ENCODE measurements at regions not wholly inside any gene's neighbourhood (a gene's known extent, or its start where the extent isn't known, plus 50 kb on each side); places are given as distances from the start of the nearest gene placed in this dataset.

- Histone ChIP-seq H2BK5ac (ENCODE audit: low read length) (no peak overlapping the region), H3K27ac (ENCODE audit: low read depth, low read length) (no peak overlapping the region), H3K9ac (ENCODE audit: low read length) (no peak overlapping the region), H3K4me3 (ENCODE audit: low read length) (no peak overlapping the region), H4K8ac (ENCODE audit: low read depth, low read length) (no peak overlapping the region), H3K4me1 (ENCODE audit: control insufficient read depth, low read depth, low read length) (no peaks in the 10 kb centered on the region), H4K5ac (ENCODE audit: low read length) (no peak overlapping the region), H3K4me2 (ENCODE audit: low read length) (no peak overlapping the region), H3K79me1 (ENCODE audit: low read length) (no peaks in the 10 kb centered on the region), H3K79me2 (ENCODE audit: control insufficient read depth, insufficient read depth, low read length) (no peaks in the 10 kb centered on the region), H3K56ac (ENCODE audit: low read length) (no peak overlapping the region), H3K36me3 (ENCODE audit: control insufficient read depth, insufficient read depth, low read length) (no peaks in the 10 kb centered on the region), H3K23ac (ENCODE audit: low read length) (no peak overlapping the region), H3K27me3 (ENCODE audit: insufficient read depth, low read length, poor library complexity) (no peaks in the 10 kb centered on the region), H2AK5ac (ENCODE audit: low read length) (no peak overlapping the region), H2BK120ac (ENCODE audit: low read depth, low read length) (no peak overlapping the region), H2BK15ac (replicated peaks; ENCODE audit: low read depth) (no peak overlapping the region), H3K18ac (ENCODE audit: low read length) (no peak overlapping the region), H3K4ac (ENCODE audit: low read depth, low read length) (no peak overlapping the region)
- DNase-seq: no peak
- whole genome bisulfite sequencing (ENCODE audit: extremely low coverage, insufficient coverage, low lambda C conversion rate): no CpG with 5 or more reads among the region's 3 CpGs
Measured at GRCh38 chr7:153584132-153584531, 468.1 kb upstream of the DPP6 start.

GRCh38 chr7:153588586-153588985 is 463.6 kb upstream of the DPP6 start:
- Histone ChIP-seq H2BK5ac (ENCODE audit: low read length) (no peak overlapping the region), H3K56ac (ENCODE audit: low read length) (no peak overlapping the region), H3K9ac (ENCODE audit: low read length) (no peak overlapping the region), H3K27me3 (ENCODE audit: insufficient read depth, low read length, poor library complexity) (no peaks in the 10 kb centered on the region), H3K36me3 (ENCODE audit: control insufficient read depth, insufficient read depth, low read length) (no peaks in the 10 kb centered on the region), H3K18ac (ENCODE audit: low read length) (no peak overlapping the region), H4K5ac (ENCODE audit: low read length) (no peak overlapping the region), H2AK5ac (ENCODE audit: low read length) (no peak overlapping the region), H3K27ac (ENCODE audit: low read depth, low read length) (no peak overlapping the region), H3K4me1 (ENCODE audit: control insufficient read depth, low read depth, low read length) (no peaks in the 10 kb centered on the region), H4K8ac (ENCODE audit: low read depth, low read length) (no peak overlapping the region), H3K4ac (ENCODE audit: low read depth, low read length) (no peak overlapping the region), H2BK15ac (replicated peaks; ENCODE audit: low read depth) (no peak overlapping the region), H3K4me3 (ENCODE audit: low read length) (no peak overlapping the region), H3K79me2 (ENCODE audit: control insufficient read depth, insufficient read depth, low read length) (no peaks in the 10 kb centered on the region), H3K4me2 (ENCODE audit: low read length) (no peak overlapping the region), H2BK120ac (ENCODE audit: low read depth, low read length) (no peak overlapping the region), H3K23ac (ENCODE audit: low read length) (no peak overlapping the region), H3K79me1 (ENCODE audit: low read length) (no peaks in the 10 kb centered on the region)
- DNase-seq: no peak
- no CpG with 5 or more reads among the region's 5 CpGs for WGBS (ENCODE audit: extremely low coverage, insufficient coverage, low lambda C conversion rate)

- Histone ChIP-seq H3K79me1 (ENCODE audit: low read length) (no peaks in the 10 kb centered on the region), H3K56ac (ENCODE audit: low read length) (no peak overlapping the region), H3K79me2 (ENCODE audit: control insufficient read depth, insufficient read depth, low read length) (no peaks in the 10 kb centered on the region), H3K4me3 (ENCODE audit: low read length) (no peak overlapping the region), H2BK5ac (ENCODE audit: low read length) (no peak overlapping the region), H3K23ac (ENCODE audit: low read length) (no peak overlapping the region), H3K4me2 (ENCODE audit: low read length) (no peak overlapping the region), H2BK15ac (replicated peaks; ENCODE audit: low read depth) (no peak overlapping the region), H2AK5ac (ENCODE audit: low read length) (no peak overlapping the region), H4K8ac (ENCODE audit: low read depth, low read length) (no peak overlapping the region), H3K4ac (ENCODE audit: low read depth, low read length) (no peak overlapping the region), H3K27ac (ENCODE audit: low read depth, low read length) (no peak overlapping the region), H3K36me3 (ENCODE audit: control insufficient read depth, insufficient read depth, low read length) (no peaks in the 10 kb centered on the region), H3K27me3 (ENCODE audit: insufficient read depth, low read length, poor library complexity) (no peaks in the 10 kb centered on the region), H3K4me1 (ENCODE audit: control insufficient read depth, low read depth, low read length) (no peaks in the 10 kb centered on the region), H2BK120ac (ENCODE audit: low read depth, low read length) (no peak overlapping the region), H3K18ac (ENCODE audit: low read length) (no peak overlapping the region), H4K5ac (ENCODE audit: low read length) (no peak overlapping the region), H3K9ac (ENCODE audit: low read length) (no peak overlapping the region)
- peak; percentile 7 for DNase-seq
- no CpG with 5 or more reads among the region's 16 CpGs for WGBS (ENCODE audit: extremely low coverage, insufficient coverage, low lambda C conversion rate)
Measured at GRCh38 chr7:153590136-153590535, 462.1 kb upstream of the DPP6 start.

GRCh38 chr7:153590571-153590970 is 461.6 kb upstream of the DPP6 start:
- no peak overlapping the region for H4K8ac ChIP-seq (ENCODE audit: low read depth, low read length)
- H2BK5ac ChIP-seq (ENCODE audit: low read length): no peak overlapping the region
- no CpG with 5 or more reads among the region's 11 CpGs for WGBS (ENCODE audit: extremely low coverage, insufficient coverage, low lambda C conversion rate)
- H4K5ac ChIP-seq (ENCODE audit: low read length): no peak overlapping the region
- H3K4ac ChIP-seq (ENCODE audit: low read depth, low read length): no peak overlapping the region
- no peak overlapping the region for H3K18ac ChIP-seq (ENCODE audit: low read length)
- H3K27ac ChIP-seq (ENCODE audit: low read depth, low read length): no peak overlapping the region
- no peak overlapping the region for H3K4me3 ChIP-seq (ENCODE audit: low read length)
- no peak overlapping the region for H2AK5ac ChIP-seq (ENCODE audit: low read length)
- no peak overlapping the region for H2BK15ac ChIP-seq (replicated peaks; ENCODE audit: low read depth)
- H3K79me1 ChIP-seq (ENCODE audit: low read length): no peaks in the 10 kb centered on the region
- no peak overlapping the region for H2BK120ac ChIP-seq (ENCODE audit: low read depth, low read length)
- H3K4me1 ChIP-seq (ENCODE audit: control insufficient read depth, low read depth, low read length): no peaks in the 10 kb centered on the region
- no peak overlapping the region for H3K4me2 ChIP-seq (ENCODE audit: low read length)
- H3K56ac ChIP-seq (ENCODE audit: low read length): no peak overlapping the region
- no peaks in the 10 kb centered on the region for H3K79me2 ChIP-seq (ENCODE audit: control insufficient read depth, insufficient read depth, low read length)
- H3K36me3 ChIP-seq (ENCODE audit: control insufficient read depth, insufficient read depth, low read length): no peaks in the 10 kb centered on the region
- no peak for DNase-seq
- no peak overlapping the region for H3K23ac ChIP-seq (ENCODE audit: low read length)
- no peak overlapping the region for H3K9ac ChIP-seq (ENCODE audit: low read length)
- no peaks in the 10 kb centered on the region for H3K27me3 ChIP-seq (ENCODE audit: insufficient read depth, low read length, poor library complexity)

GRCh38 chr7:153607354-153607753 is 444.8 kb upstream of the DPP6 start:
- H3K23ac ChIP-seq (ENCODE audit: low read length): no peak overlapping the region
- H4K5ac ChIP-seq (ENCODE audit: low read length): no peak overlapping the region
- H4K8ac ChIP-seq (ENCODE audit: low read depth, low read length): no peak overlapping the region
- H3K18ac ChIP-seq (ENCODE audit: low read length): no peak overlapping the region
- no peak overlapping the region for H3K4ac ChIP-seq (ENCODE audit: low read depth, low read length)
- no peaks in the 10 kb centered on the region for H3K27me3 ChIP-seq (ENCODE audit: insufficient read depth, low read length, poor library complexity)
- no peak overlapping the region for H2BK15ac ChIP-seq (replicated peaks; ENCODE audit: low read depth)
- H3K9ac ChIP-seq (ENCODE audit: low read length): no peak overlapping the region
- H3K56ac ChIP-seq (ENCODE audit: low read length): no peak overlapping the region
- DNase-seq: no peak
- H3K27ac ChIP-seq (ENCODE audit: low read depth, low read length): no peak overlapping the region
- no peak overlapping the region for H3K4me2 ChIP-seq (ENCODE audit: low read length)
- WGBS (ENCODE audit: extremely low coverage, insufficient coverage, low lambda C conversion rate): no CpG with 5 or more reads among the region's 3 CpGs
- H2BK120ac ChIP-seq (ENCODE audit: low read depth, low read length): no peak overlapping the region
- no peaks in the 10 kb centered on the region for H3K36me3 ChIP-seq (ENCODE audit: control insufficient read depth, insufficient read depth, low read length)
- H2BK5ac ChIP-seq (ENCODE audit: low read length): no peak overlapping the region
- H3K79me1 ChIP-seq (ENCODE audit: low read length): no peaks in the 10 kb centered on the region
- H3K79me2 ChIP-seq (ENCODE audit: control insufficient read depth, insufficient read depth, low read length): no peaks in the 10 kb centered on the region
- H3K4me1 ChIP-seq (ENCODE audit: control insufficient read depth, low read depth, low read length): no peaks in the 10 kb centered on the region
- H3K4me3 ChIP-seq (ENCODE audit: low read length): no peak overlapping the region
- no peak overlapping the region for H2AK5ac ChIP-seq (ENCODE audit: low read length)

GRCh38 chr7:153616711-153617325 is 435.4 kb upstream of the DPP6 start:
- H2BK120ac ChIP-seq (ENCODE audit: low read depth, low read length): no peak overlapping the region
- no peak overlapping the region for H2AK5ac ChIP-seq (ENCODE audit: low read length)
- no peaks in the 10 kb centered on the region for H3K27me3 ChIP-seq (ENCODE audit: insufficient read depth, low read length, poor library complexity)
- no peak overlapping the region for H3K18ac ChIP-seq (ENCODE audit: low read length)
- H3K4ac ChIP-seq (ENCODE audit: low read depth, low read length): no peak overlapping the region
- no peak overlapping the region for H2BK15ac ChIP-seq (replicated peaks; ENCODE audit: low read depth)
- no peak overlapping the region for H4K8ac ChIP-seq (ENCODE audit: low read depth, low read length)
- no peak overlapping the region for H4K5ac ChIP-seq (ENCODE audit: low read length)
- H3K79me1 ChIP-seq (ENCODE audit: low read length): no peaks in the 10 kb centered on the region
- peak; percentile 28 for DNase-seq
- no peaks in the 10 kb centered on the region for H3K4me1 ChIP-seq (ENCODE audit: control insufficient read depth, low read depth, low read length)
- H3K56ac ChIP-seq (ENCODE audit: low read length): no peak overlapping the region
- H3K36me3 ChIP-seq (ENCODE audit: control insufficient read depth, insufficient read depth, low read length): no peaks in the 10 kb centered on the region
- no CpG with 5 or more reads among the region's 8 CpGs for WGBS (ENCODE audit: extremely low coverage, insufficient coverage, low lambda C conversion rate)
- no peak overlapping the region for H3K23ac ChIP-seq (ENCODE audit: low read length)
- H3K9ac ChIP-seq (ENCODE audit: low read length): no peak overlapping the region
- no peak overlapping the region for H3K27ac ChIP-seq (ENCODE audit: low read depth, low read length)
- H2BK5ac ChIP-seq (ENCODE audit: low read length): no peak overlapping the region
- no peaks in the 10 kb centered on the region for H3K79me2 ChIP-seq (ENCODE audit: control insufficient read depth, insufficient read depth, low read length)
- no peak overlapping the region for H3K4me3 ChIP-seq (ENCODE audit: low read length)
- H3K4me2 ChIP-seq (ENCODE audit: low read length): no peak overlapping the region

Measured in mesendoderm (in vitro differentiated cells).